Right atrium auricular region (tissue), 2 donors: ENCODE measurements at regions not wholly inside any gene's neighbourhood (a gene's known extent, or its start where the extent isn't known, plus 50 kb on each side); places are given as distances from the start of the nearest gene placed in this dataset.
"Not testable (repeated sequence)": the region's sequence is repeated elsewhere in the genome, so short reads cannot be mapped to it uniquely, and the experiment has no call there.

Experiments used
- DNase-seq: peaks from one replicate; pipeline ENCODE4 v3.0.0-alpha.2; 2019; ENCODE audit warnings: low spot score
- H3K27ac ChIP-seq, 2 donors: fragments of 200-600 bp; sonication (generic); 1 replicate in 1 of 2; 2 replicates in 1 of 2; pipeline ENCODE4 v1.5.1; 2016 to 2019
- H3K27me3 ChIP-seq, 2 donors: fragments of 200-600 bp; sonication (generic); one replicate each; pipeline versions ENCODE4 v1.5.1 to v1.6.0; 2017 to 2019
- H3K36me3 ChIP-seq: fragments of 200-600 bp; sonication (generic); one replicate; pipeline ENCODE4 v1.5.1; 2016
- H3K4me1 ChIP-seq, 2 donors: fragments of 200-600 bp; sonication (generic); one replicate each; pipeline versions ENCODE4 v1.5.1 to v1.6.0; 2017 to 2019
- H3K4me3 ChIP-seq, 2 donors: fragments of 200-600 bp; sonication (generic); 1 replicate in 1 of 2; 2 replicates in 1 of 2; pipeline ENCODE4 v1.5.1; 2017 to 2019; ENCODE audit warnings: mild to moderate bottlenecking in 1 of 2, moderate library complexity in 1 of 2
- H3K9me3 ChIP-seq, 2 donors: fragments of 200-600 bp; sonication (generic); one replicate each; pipeline ENCODE4 v1.5.1; 2019
- CTCF ChIP-seq, 2 donors: fragments of 200-600 bp; sonication (generic); IDR thresholded peaks; one replicate each; pipeline ENCODE4 v1.5.1; 2019; ENCODE audit warnings: antibody characterized with exemption in 2 of 2

- Histone ChIP-seq H3K36me3 (no peaks in the 10 kb centered on the region), H3K9me3 (peaks cover 0 to 11% of the 10 kb centered on the region in 2 donors), H3K4me1 (no peaks in the 10 kb centered on the region), H3K27ac (no peak overlapping the region), H3K27me3 (no peaks in the 10 kb centered on the region), H3K4me3 (no peak overlapping the region)
- no peak for DNase-seq
- no peak for TF ChIP-seq CTCF (IDR thresholded peaks at IDR 0.05)
Observed at GRCh38 chr14:80291101-80291500, 79.8 kb upstream of the DIO2 start.

- DNase-seq, H3K4me3 ChIP-seq, H3K36me3 ChIP-seq, H3K27me3 ChIP-seq, H3K4me1 ChIP-seq, H3K27ac ChIP-seq: not testable (repeated sequence)
- peaks cover 0 to 11% of the 10 kb centered on the region in 2 donors for H3K9me3 ChIP-seq
Observed at GRCh38 chr14:80286744-80287143, 75.4 kb upstream of the DIO2 start.

GRCh38 chr14:80278293-80279023, 67.2 kb upstream of the DIO2 start:
- H3K4me1 ChIP-seq: no peaks in the 10 kb centered on the region
- TF ChIP-seq CTCF (IDR thresholded peaks at IDR 0.05): no peak
- H3K9me3 ChIP-seq: no peaks in the 10 kb centered on the region
- H3K4me3 ChIP-seq: no peak overlapping the region
- DNase-seq: no peak
- no peaks in the 10 kb centered on the region for H3K36me3 ChIP-seq
- no peaks in the 10 kb centered on the region for H3K27me3 ChIP-seq
- peak overlapping the region in 1 of 2 donors; percentile 26 for H3K27ac ChIP-seq

- Histone ChIP-seq H3K36me3 (no peaks in the 10 kb centered on the region), H3K9me3 (no peaks in the 10 kb centered on the region), H3K27me3 (no peaks in the 10 kb centered on the region), H3K27ac (no peak overlapping the region), H3K4me1 (no peaks in the 10 kb centered on the region), H3K4me3 (no peak overlapping the region)
- no peak for TF ChIP-seq CTCF (IDR thresholded peaks at IDR 0.05)
- no peak for DNase-seq
Observed at GRCh38 chr14:80275208-80275850, 64.0 kb upstream of the DIO2 start.

DNA sequence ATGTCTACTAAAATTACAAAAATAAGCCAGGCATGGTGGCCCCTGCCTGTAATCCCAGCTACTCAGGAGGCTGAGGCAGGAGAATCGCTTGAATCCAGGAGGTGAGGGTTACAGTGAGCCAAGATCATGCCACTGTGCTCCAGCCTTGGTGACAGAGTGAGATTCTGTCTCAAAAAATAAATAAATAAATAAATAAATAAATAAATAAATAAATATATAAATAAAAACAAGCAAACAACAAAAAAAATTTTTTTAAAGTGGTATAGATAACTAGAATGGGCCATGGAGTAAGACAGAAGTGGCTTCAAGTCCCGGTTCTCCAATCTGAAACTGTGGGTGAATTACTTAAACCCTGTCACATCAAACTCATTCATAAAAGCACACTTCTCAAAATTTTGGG, 63.0 kb upstream of the DIO2 start:
- not testable (repeated sequence) for H3K4me1 ChIP-seq, DNase-seq, H3K27ac ChIP-seq, H3K4me3 ChIP-seq, H3K9me3 ChIP-seq, H3K27me3 ChIP-seq, H3K36me3 ChIP-seq

DNA sequence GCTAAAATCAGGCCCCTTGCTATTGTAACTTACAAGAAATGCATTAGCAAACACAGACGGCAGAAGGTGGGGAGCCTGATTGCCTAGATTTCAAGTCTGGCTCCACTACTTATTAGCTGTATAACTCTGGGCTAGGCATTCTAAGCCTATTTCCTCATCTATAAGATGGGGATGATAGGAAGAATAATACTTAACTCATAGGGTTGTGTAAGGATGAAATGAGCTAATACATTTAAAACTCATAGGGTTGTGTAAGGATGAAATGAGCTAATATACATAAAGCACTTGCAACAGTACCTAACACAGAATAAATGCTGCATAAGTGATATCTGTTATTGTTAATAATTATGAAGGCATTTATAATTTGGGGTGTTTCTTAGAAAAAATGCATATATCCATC, 60.1 kb upstream of the DIO2 start:
- Histone ChIP-seq H3K36me3 (no peaks in the 10 kb centered on the region), H3K4me3 (no peak overlapping the region), H3K27me3 (no peaks in the 10 kb centered on the region), H3K27ac (no peak overlapping the region), H3K9me3 (no peaks in the 10 kb centered on the region), H3K4me1 (no peaks in the 10 kb centered on the region)
- no peak for DNase-seq
- no peak for TF ChIP-seq CTCF (IDR thresholded peaks at IDR 0.05)
